HEK293 (cell line): ENCODE measurements at regions not wholly inside any gene's neighbourhood (a gene's known extent, or its start where the extent isn't known, plus 50 kb on each side); places are given as distances from the start of the nearest gene placed in this dataset.

ENCODE experiments used
- CTCF ChIA-PET: fragments of 350-600 bp; formaldehyde crosslinking; extraction: SDS; loops from one replicate; lab custom pipeline; 2021; ENCODE audit warnings: antibody characterized with exemption; lab: Yijun Ruan, JAX
- POLR2A ChIA-PET: fragments of 300-600 bp; formaldehyde crosslinking; extraction: SDS; loops from one replicate; lab custom pipeline; 2020; ENCODE audit warnings: antibody characterized with exemption, inconsistent platforms; lab: Yijun Ruan, JAX
- H3K27ac ChIP-seq: fragments of 200-500 bp; sonication (Bioruptor generic); 2 replicates; pipeline ENCODE4 v1.5.1; 2014; ENCODE audit warnings: low read depth, low read length, control low read depth, inconsistent platforms; ENCODE audit errors: extremely low read depth
- H3K36me3 ChIP-seq, 2 experiments: fragments of 200-500 bp in 1 of 2; sonication (Bioruptor generic) in 1 of 2; 1 replicate in 1 of 2; 2 replicates in 1 of 2; pipeline ENCODE4 v1.5.1; 2014 to 2017; ENCODE audit warnings: inconsistent platforms in 2 of 2, low read length in 2 of 2; ENCODE audit not compliant: control insufficient read depth in 2 of 2, insufficient read depth in 1 of 2
- H3K4me1 ChIP-seq: fragments of 200-500 bp; sonication (Bioruptor generic); 2 replicates; pipeline ENCODE4 v1.5.1; 2014; ENCODE audit warnings: mild to moderate bottlenecking, low read length, inconsistent platforms; ENCODE audit not compliant: control insufficient read depth, insufficient read depth
- H3K4me3 ChIP-seq: 2 replicates; pipeline ENCODE4 v1.5.1; 2011; ENCODE audit warnings: low read depth, mild to moderate bottlenecking, control low read depth, low read length, moderate library complexity
- H3K9me3 ChIP-seq: fragments of 200-500 bp; sonication (Bioruptor generic); 2 replicates; pipeline ENCODE4 v1.5.1; 2014; ENCODE audit warnings: low read depth, low read length, inconsistent platforms; ENCODE audit not compliant: control insufficient read depth, insufficient read depth
- ATF2 ChIP-seq: fragments of 450-650 bp; formaldehyde crosslinking; IDR thresholded peaks from 2 replicates; pipeline ENCODE4 v1.5.1; 2016; ENCODE audit warnings: missing biosample characterization, missing genetic modification characterization, low read depth
- GLIS1 ChIP-seq: fragments of 450-650 bp; formaldehyde crosslinking; IDR thresholded peaks from 2 replicates; pipeline ENCODE4 v1.5.1; 2016; ENCODE audit warnings: missing biosample characterization, missing genetic modification characterization
- PBX3 ChIP-seq: sonication (generic); formaldehyde crosslinking; IDR thresholded peaks from 2 replicates; pipeline ENCODE4 v1.8.1; 2022; ENCODE audit warnings: mild to moderate bottlenecking, moderate library complexity, missing genetic modification reagents
- SCRT1 ChIP-seq: fragments of 450-650 bp; formaldehyde crosslinking; IDR thresholded peaks from 2 replicates; pipeline ENCODE4 v1.5.1; 2016; ENCODE audit warnings: missing biosample characterization, missing genetic modification characterization, borderline replicate concordance
- SETDB1 ChIP-seq: IDR thresholded peaks from one replicate; pipeline ENCODE4 v1.6.1; 2017; ENCODE audit warnings: mild to moderate bottlenecking, low read length, moderate library complexity, mixed read lengths; ENCODE audit not compliant: insufficient read length
- ZBTB44 ChIP-seq: fragments of 450-650 bp; IDR thresholded peaks from 2 replicates; pipeline ENCODE4 v1.5.1; 2018; ENCODE audit warnings: missing biosample characterization, mild to moderate bottlenecking, missing genetic modification characterization
- ZBTB49 ChIP-seq: fragments of 450-650 bp; formaldehyde crosslinking; IDR thresholded peaks from 2 replicates; pipeline ENCODE4 v1.5.1; 2016; ENCODE audit warnings: missing biosample characterization, missing genetic modification characterization, low read depth
- ZNF138 ChIP-seq: fragments of 450-650 bp; formaldehyde crosslinking; IDR thresholded peaks from 2 replicates; pipeline ENCODE4 v1.5.1; 2016; ENCODE audit warnings: missing biosample characterization, missing genetic modification characterization, borderline replicate concordance
- ZNF140 ChIP-seq: fragments of 450-650 bp; formaldehyde crosslinking; IDR thresholded peaks from 2 replicates; pipeline ENCODE4 v1.5.1; 2016; ENCODE audit warnings: missing biosample characterization, missing genetic modification characterization
- ZNF148 ChIP-seq: fragments of 450-650 bp; formaldehyde crosslinking; IDR thresholded peaks from 2 replicates; pipeline ENCODE4 v1.5.0; 2017; ENCODE audit warnings: missing biosample characterization, missing genetic modification characterization, borderline replicate concordance
- ZNF24 ChIP-seq: fragments of 450-650 bp; formaldehyde crosslinking; IDR thresholded peaks from 2 replicates; pipeline ENCODE4 v1.5.1; 2016; ENCODE audit warnings: missing biosample characterization, missing genetic modification characterization
- ZNF324 ChIP-seq: fragments of 450-650 bp; formaldehyde crosslinking; IDR thresholded peaks from 2 replicates; pipeline ENCODE4 v1.5.1; 2016; ENCODE audit warnings: missing biosample characterization, missing genetic modification characterization
- ZNF658 ChIP-seq: fragments of 450-650 bp; formaldehyde crosslinking; IDR thresholded peaks from 2 replicates; pipeline ENCODE4; 2016; ENCODE audit warnings: missing biosample characterization, missing genetic modification characterization
- ZNF777 ChIP-seq: fragments of 450-650 bp; formaldehyde crosslinking; IDR thresholded peaks from 2 replicates; pipeline ENCODE4 v1.5.1; 2017; ENCODE audit warnings: missing biosample characterization, missing genetic modification characterization, borderline replicate concordance
- ZSCAN4 ChIP-seq: fragments of 450-650 bp; formaldehyde crosslinking; IDR thresholded peaks from 2 replicates; pipeline ENCODE4 v1.5.1; 2017; ENCODE audit warnings: missing biosample characterization, missing genetic modification characterization

- TF ChIP-seq ZNF148 (tag by site-specific recombination): no peak
Measured at GRCh38 chr5:6877986-6878828, 165.0 kb downstream of the TENT4A start (continued).

- no peak overlapping the region for H3K4me3 ChIP-seq
- no peak overlapping the region for H3K27ac ChIP-seq
- H3K4me1 ChIP-seq: no peaks in the 10 kb centered on the region
- ChIA-PET CTCF (interaction anchor here (0.6 kb wide), 1 partner anchor 10 kb away, joined by 3 read pairs; no protein-coding TSS in a partner anchor), POLR2A (no interaction called here)
- no peaks in the 10 kb centered on the region for H3K9me3 ChIP-seq
- H3K36me3 ChIP-seq: no peaks in the 10 kb centered on the region
- TF ChIP-seq ZNF777 (no peak), SCRT1 (tag by site-specific recombination) (no peak), ZNF138 (tag by site-specific recombination) (no peak), ZNF24 (tag by site-specific recombination) (no peak), ZSCAN4 (tag by site-specific recombination) (no peak), ZNF140 (tag by site-specific recombination) (no peak)
Measured at GRCh38 chr5:6885581-6885980, 172.3 kb downstream of the TENT4A start.

- Histone ChIP-seq H3K36me3 (no peaks in the 10 kb centered on the region), H3K4me3 (no peak overlapping the region), H3K9me3 (no peaks in the 10 kb centered on the region), H3K4me1 (no peaks in the 10 kb centered on the region), H3K27ac (no peak overlapping the region)
- POLR2A ChIA-PET: no interaction called here
- no peak for TF ChIP-seq ZNF324 (tag by site-specific recombination)
- TF ChIP-seq ZNF658 (tag by site-specific recombination): no peak
- no peak for TF ChIP-seq ZBTB49 (tag by site-specific recombination)
- CTCF ChIA-PET: no interaction called here
Measured at GRCh38 chr5:6886866-6887265, 173.6 kb downstream of the TENT4A start.

- no peaks in the 10 kb centered on the region for H3K36me3 ChIP-seq
- H3K27ac ChIP-seq: no peak overlapping the region
- H3K4me1 ChIP-seq: no peaks in the 10 kb centered on the region
- CTCF ChIA-PET: no interaction called here
- TF ChIP-seq ATF2 (tag by site-specific recombination): peak; percentile 37; the same call in 1 of the 2 replicates
- peak; percentile 75 for TF ChIP-seq SETDB1
- no peak for TF ChIP-seq PBX3 (CRISPR knock-in tag)
- no peak for TF ChIP-seq SCRT1 (tag by site-specific recombination)
- no peak for TF ChIP-seq GLIS1
- TF ChIP-seq ZBTB44 (tag by site-specific recombination): no peak
- no peak overlapping the region for H3K4me3 ChIP-seq
- no peaks in the 10 kb centered on the region for H3K9me3 ChIP-seq
- POLR2A ChIA-PET: no interaction called here
Measured at GRCh38 chr5:6889030-6889429, 175.8 kb downstream of the TENT4A start.
